GM19351 (cell line): ENCODE measurements at regions not wholly inside any gene's neighbourhood (a gene's known extent, or its start where the extent isn't known, plus 50 kb on each side); places are given as distances from the start of the nearest gene placed in this dataset.
"Not testable (repeated sequence)": the region's sequence is repeated elsewhere in the genome, so short reads cannot be mapped to it uniquely, and the experiment has no call there.

Experiments used
- ATAC-seq: cut with Tn5 transposase; IDR thresholded peaks from one replicate; pipeline ENCODE4 v1.9.1; 2021; ENCODE audit warnings: mild to moderate bottlenecking, moderate library complexity; ENCODE audit not compliant: unreplicated experiment

DNA sequence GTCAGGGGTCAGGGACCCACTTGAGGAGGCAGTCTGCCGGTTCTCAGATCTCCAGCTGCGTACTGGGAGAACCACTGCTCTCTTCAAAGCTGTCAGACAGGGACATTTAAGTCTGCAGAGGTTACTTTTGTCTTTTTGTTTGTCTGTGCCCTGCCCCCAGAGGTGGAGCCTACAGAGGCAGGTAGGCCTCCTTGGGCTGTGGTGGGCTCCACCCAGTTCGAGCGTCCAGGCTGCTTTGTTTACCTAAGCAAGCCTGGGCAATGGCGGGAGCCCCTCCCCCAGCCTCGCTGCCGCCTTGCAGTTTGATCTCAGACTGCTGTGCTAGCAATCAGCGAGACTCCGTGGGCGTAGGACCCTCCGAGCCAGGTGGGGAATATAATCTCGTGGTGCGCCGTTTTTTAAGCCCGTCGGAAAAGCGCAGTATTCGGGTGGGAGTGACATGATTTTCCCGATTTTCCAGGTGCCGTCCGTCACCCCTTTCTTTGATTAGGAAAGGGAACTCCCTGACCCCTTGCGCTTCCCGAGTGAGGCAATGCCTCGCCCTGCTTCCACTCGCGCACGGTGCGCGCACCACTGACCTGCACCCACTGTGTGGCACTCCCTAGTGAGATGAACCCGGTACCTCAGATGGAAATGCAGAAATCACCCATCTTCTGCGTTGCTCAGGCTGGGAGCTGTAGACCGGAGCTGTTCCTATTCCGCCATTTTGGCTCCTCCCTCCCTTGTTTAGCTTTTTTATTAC lies 268.6 kb upstream of the SATB1 start:
- not testable (repeated sequence) for ATAC-seq

DNA sequence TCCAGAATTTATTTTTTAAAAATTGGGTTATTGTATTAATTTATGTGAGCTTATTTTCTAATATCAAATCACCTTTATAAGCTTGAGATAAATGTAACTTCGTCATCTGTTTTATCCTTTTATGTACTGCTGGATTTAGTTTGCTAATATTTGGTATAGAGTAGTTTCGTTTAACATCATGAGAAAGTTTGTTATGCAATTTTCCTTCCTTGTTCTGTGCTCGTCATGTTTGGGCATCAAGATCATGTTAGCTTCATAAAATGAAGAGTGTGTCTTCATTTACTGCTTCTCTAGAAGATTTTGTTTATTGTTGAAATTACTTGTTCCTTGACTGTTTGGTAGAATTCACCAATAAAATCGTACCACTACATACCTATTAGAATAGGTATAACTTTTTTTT lies 262.1 kb upstream of the SATB1 start:
- ATAC-seq, result no peak

DNA sequence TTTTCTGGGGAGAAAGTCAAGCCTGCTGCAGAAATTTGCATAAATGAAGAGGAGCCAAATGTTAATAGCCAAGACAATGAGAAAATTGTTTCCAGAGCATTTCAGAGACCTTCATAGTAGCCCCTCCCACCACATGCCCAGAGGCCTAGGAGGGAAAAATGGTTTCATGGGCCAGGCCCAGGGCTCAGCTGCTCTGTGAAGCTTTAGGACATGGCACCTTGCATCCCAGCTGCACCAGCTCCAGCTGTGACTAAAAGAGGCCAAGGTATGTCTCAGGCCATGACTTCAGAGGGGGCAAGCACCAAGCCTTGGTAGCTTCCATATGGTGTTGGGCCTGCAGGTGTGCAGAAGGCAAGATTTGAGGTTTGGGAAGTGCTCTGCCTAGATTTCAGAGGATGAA lies 258.8 kb upstream of the SATB1 start:
- ATAC-seq, result no peak

DNA sequence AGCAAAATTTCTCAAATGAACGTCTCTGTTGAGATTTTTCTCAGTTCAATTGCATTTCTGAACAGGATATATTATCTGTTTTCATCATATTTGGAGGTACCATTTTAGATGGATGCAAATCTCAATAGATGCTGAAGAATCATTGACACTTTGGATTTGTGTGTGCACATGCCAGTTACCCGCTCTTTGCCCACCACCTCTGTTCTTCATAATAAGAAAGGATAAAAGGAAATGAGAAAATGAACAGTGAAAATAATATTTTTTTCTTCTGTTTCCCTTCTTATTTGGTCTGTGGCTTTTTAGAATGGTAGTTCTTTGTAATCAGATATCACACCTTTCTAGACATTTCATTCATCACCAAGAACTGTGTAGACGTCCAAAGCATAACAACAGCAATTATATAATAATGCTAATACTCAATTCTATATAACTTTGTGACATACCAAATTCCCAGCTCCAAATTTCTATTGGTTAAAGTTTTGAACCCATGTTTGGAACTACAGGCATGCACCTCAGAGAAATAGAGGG lies 256.7 kb upstream of the SATB1 start:
- no peak for ATAC-seq

DNA sequence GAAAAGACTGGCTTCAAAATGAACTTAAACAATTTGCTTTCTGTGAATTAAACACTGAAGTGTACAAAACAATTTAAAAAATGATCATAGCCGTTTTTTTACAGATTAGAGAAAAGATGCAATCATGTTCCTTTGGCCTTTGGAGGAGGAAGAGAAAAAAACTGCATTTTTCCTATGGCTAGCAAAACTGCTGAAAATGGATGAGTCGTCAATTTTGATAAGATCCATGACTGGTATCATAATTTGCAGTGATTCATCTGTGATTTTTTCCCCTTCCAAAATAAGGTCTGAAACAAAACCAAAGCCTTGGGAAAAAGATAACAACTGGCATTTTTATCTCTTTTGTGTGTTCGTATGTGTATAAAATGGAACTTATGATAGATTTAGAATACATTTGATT lies 255.6 kb upstream of the SATB1 start:
- no peak for ATAC-seq

DNA sequence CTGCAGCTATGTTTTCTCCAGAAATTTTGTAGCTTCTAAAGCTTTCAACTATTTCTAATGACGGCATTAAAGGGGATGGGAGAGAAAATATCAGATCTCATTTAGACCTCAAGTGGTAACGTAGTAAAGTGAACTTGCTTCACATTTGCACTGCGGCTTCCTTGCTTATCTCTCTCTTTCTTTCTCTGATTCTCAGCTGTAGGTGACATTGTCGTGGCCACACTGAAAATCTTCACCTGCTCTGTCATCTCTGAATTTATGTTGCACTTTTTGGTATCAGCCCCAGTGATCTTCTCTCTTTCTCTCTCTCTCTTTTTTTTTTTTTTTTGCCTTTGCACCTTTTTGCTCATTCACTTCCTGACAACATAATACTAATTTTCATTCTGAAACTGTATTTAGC lies 254.1 kb upstream of the SATB1 start:
- ATAC-seq, result no peak

DNA sequence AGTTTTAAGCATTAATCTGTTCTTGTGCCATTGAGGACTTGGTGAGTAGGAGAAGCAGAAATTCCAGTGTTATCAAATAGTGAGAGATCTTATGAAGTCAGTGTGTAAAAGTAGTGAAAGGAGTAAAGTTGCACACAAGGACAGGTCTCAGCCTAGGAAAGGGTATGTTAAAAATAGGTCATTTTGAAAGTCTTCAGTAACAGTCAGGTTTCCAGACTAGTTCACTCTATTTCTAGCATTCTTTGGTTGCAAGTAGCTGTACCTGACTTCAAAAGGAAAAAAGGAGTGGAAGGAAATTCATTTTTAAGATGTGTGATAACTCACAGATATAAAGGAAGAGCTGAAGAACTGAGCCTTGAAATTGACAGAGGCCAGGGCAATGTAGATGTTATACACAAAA lies 250.1 kb upstream of the SATB1 start:
- ATAC-seq, result no peak

DNA sequence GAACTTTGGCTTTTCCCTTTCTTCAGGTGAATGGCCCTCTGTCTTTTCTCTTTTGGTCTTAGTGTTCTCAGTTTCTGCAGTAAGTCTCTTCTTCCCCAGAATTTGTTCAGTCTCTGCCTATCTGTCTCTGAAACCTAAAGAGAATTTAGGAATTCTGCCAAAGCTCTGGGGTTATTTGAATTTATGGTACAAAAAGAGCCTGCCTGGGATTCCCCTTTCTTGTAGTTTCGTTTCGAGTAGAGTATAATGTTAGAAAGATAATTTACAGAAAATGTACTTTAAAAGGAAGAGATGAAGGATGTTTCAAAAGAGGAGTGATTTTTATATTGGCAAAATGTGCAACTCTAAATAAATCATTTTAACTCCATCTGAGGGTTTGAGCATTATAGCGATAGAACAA lies 247.4 kb upstream of the SATB1 start:
- ATAC-seq, result no peak

DNA sequence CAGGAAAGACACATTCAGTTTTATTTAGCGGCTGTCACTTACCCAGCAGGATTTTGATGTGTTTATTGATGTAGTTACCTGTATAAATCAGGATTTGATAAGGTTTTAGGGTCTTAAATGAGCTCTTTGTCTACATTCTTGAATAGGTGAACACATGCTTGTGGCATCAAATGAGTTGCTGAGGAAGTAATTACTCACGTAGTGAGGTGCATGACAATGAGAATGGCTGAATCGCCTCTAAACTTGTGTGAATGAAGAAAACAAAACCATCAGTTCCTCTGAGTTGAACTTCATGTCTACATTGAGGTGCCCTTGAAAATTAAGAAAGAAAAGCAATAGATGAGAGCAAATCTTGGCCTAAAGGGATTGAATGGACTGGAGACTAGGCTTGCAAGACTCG lies 245.6 kb upstream of the SATB1 start:
- ATAC-seq, result no peak

DNA sequence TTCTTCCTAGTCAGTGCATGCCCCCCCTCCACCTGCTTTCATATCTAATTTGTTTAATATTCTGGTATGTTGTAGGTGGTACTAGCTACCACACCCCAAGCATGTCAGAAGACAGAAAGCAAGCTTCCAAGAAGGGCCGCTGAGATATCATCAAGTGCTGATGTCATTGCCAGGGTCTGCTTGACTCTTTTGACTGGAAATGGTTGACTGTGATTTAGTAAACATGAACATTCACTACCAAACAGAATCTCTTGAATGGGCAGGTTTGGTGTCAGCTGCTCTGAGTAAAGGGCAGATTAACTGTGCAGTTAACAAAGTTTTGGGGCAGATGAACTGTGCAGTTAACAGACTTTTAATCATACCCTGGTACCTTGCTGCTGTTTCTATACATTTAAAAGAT lies 244.2 kb upstream of the SATB1 start:
- ATAC-seq, result no peak

DNA sequence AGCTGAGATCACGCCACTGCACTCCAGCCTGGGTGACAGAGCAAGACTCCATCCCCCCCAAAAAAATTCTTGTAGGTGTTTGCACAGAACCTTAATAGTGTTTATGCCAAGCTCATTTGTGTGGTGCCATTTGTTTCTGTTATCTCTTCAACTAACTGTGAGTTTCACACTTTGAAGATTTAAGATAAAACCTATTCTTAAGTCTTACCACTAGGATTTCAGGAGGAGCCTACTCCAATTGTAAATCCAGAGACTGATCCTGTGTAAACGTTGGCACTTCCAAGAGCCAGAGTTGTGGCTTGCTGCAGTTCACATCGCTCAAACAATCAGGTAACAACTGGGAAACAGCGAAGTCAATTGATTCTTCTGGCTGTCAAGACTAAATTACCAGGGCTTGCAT lies 242.4 kb upstream of the SATB1 start:
- ATAC-seq, result no peak

DNA sequence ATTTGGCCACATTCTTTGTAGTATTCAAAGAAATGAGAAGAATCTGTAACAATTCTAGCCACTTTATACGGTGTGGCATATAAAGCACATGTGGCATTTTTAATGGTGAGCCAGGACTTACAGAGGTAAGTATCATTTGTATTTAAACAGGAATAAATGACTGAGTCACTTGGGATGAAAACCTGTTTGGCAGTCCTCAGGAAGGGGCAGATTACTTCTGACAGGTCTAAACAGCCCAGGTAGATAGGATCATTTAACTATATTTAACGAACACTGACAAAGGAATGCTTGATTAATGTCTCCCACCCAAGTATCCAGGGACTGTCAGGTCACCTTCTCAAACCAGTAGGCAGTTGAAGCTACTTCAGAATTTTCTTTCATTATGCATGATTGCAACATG lies 241.5 kb upstream of the SATB1 start:
- no peak for ATAC-seq

DNA sequence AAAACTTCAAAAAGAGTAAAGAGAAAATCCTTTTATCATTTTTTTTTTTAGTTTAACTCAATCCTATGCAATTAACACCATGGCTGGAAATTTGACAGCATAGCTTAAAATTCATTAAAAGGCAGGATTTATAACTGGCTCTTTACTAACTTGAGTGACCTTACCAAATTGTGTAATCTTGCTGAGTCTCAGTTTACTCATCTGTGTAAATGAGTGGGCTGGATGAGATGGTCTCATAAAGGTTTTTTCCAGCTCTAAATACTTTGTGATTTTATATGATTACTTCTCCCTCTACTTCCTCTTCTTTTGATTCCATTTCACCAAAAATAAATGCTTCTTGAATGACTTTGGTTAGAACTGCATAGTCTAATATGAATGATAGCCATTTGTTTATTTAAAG lies 234.9 kb upstream of the SATB1 start:
- ATAC-seq, result peak; percentile 63

DNA sequence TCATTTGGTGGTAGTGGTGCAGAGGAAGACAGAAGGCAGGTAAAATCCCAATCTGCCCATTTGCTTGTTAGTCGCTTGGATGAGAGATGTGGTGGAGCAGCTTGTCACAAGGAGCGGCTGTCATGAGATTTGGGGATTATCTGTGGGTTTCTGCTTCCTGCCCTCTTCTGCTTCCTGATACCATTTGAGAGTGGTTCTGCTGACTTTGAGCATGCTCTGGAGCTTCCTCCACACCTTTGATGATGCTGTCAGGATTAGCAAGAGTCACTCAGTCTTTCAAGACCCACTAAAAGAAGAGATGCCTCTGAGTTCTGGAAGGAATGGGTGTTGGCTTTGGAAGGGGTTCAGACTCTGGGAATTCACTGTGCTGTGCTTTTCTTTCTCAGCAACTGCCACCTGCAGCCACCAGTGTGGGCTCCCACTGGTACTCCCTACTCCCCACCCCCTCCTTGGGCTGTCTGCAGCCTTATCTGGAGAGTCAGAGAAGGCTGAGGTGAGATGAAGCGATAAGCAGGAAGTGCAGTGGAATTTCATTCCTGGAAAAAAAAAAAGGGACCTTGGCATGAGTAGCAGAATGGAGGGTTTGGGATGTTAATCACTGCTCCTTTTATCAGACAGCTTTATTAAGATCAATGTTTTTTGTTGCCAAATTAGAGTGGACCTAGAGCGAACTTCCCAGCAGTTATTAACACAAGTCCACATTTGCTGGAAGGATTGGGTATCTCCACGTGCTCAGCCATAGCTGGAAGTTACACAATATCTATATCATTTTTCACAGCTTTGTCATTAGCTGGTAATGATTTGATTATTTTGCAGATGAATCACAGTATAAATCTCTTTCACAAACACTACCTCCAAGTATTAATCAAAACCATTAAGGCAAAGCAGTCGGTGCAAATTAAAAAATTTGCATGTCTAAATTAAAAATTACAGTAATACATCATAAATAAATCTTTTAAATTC lies 233.0 kb upstream of the SATB1 start:
- ATAC-seq, result no peak

DNA sequence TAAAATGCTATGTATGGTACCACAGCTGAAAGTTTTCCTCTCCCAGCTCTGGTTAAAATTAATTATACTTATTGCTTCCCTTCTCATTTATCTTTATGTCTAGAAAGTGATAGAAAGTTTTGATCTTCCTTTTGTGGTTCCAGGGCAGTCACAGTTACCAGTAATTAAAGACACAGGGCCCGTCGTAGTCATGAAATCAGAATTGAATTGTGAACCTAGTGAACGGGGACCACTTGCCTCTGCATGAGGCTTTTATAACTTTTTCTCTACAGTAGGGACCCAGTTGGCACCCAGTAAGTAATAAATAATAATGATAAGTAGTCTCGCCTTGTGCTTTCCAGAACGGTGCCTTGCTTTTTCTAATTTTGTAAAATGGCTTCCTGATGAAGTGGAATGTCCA lies 231.7 kb upstream of the SATB1 start:
- ATAC-seq, result no peak

DNA sequence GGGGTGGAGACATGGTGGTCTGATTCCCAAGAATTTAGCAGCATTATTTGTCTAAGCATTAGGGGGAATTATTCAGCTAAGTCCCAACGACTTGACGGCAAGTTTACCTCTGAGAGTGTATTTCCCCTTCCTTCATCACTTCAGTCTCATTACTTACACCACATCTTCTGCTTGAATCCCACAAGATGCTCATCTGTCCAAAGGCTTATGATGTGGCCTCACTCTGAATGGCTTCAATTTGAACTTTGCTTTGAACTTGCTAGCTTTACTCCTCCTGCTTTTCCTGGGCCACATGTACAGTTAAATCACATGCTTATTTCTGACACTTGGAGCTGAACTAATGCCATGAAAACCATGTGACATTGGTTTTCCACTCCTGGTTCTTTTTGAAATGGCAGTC lies 231.3 kb upstream of the SATB1 start:
- no peak for ATAC-seq

DNA sequence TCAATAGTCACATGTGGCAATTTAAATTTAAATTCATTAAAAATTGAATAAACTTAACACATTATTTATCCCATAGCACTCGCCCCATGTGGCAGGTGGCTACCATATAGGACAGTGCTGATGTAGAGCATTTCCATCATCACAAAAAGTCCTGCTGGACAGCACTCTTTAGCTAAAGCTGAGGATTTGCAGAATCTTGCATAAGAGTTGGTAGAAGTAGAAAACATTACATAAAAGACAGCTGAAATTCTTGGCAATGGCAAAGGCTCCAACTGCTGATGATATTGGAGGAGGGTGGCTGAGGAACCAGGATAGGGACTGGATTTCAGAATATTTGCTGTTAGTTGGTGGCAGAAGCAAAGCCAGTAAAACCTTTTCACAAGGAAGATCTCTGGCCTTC lies 230.7 kb upstream of the SATB1 start:
- no peak for ATAC-seq

DNA sequence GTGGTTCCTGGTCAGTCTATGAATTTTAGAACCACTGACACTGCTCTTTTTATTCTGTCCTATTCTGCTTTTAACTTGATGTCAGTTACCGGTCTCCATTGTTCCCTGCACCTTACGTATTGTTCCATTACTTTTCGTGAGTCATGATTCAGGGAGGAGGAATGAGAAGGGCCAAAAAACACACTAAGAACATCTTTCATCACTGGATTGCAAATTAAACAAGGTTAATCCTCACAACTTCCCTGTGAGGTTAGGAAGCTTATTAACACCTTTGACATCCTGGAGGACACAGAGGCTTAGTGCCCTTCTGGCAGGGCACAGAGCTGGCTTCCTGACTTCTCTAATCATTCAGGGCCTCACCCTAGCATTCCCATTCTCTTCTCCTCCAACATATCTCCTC lies 227.6 kb upstream of the SATB1 start:
- no peak for ATAC-seq

DNA sequence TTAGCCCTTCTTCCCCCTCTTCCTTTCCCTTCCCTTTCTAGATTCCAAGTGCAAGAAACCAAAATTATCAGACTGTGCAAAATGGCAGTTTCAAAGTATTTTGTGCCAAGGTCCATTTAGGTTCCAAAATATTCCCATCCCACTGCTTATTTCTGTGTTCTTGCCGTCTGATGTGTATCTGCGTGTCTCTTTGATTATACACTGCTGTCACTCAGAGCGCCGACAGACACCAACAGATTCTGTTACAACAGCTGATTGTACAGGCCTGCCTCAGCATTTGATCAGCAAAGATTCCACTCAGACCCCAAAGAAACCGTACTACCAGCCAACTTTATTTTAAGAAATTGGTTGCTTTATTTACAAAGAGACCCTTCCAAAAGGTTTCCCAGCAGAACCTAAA lies 225.6 kb upstream of the SATB1 start:
- no peak for ATAC-seq

DNA sequence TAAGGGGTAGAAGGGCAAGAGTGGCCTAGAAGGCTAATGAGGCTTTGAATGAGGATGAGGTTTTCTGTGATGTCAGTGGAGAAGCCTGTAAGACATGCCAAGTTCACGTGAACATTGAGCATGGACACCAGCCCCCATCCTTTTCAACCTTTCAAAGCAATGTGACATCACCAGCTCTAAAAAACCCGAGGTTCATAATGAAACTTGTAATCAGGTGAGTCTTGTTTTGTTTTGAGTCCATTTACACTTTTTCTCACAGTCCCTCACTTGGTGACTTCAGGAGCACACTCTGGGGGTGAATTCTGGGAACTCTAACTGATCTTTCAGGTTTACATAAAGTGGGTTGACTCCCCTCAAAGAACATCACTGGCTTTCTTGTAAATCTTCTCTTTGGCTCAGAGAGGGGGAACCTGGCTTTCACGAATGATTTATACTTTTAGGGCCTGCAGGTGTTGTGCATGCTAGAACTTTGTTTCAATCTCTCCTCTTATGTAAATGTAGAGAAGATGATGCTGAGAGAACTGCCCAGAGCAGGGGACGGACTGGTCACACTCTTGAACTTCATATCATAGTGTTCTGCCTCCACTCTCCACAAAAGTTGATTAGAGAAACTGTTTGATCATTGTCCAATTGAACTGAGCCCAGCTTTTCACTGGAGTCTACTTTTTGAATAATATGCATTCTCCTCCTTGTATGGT lies 224.7 kb upstream of the SATB1 start:
- peak; percentile 87 for ATAC-seq

DNA sequence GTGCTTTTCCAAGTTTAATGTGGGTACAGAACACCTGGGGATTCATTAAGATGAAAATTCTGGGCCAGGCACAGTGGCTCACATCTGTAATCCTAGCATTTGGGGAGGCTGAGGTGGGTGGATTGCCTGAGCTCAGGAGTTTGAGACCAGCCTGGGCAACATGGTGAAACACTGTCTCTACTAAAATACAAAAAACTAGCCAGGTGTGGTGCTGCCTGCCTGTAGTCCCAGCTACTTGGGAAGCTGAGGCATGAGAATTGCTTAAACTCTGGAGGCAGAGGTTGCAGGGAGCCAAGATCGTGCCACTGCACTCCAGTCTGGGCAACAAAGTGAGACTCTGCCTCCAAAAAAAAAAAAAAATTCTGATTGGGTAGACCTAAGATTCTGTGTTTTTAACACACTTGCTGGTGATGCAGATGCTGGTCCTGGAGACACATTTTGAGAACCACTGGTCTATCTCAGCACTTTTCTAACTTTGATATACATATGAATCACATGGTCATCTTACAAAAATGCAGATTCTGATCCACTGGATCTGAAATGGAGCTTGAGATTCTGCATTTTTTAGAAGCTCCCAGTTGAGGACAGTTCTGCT lies 223.8 kb upstream of the SATB1 start:
- no peak for ATAC-seq
